ENCODE measurements at regions not wholly inside any gene's neighbourhood (a gene's known extent, or its start where the extent isn't known, plus 50 kb on each side); places are given as distances from the start of the nearest gene placed in this dataset.

DNA sequence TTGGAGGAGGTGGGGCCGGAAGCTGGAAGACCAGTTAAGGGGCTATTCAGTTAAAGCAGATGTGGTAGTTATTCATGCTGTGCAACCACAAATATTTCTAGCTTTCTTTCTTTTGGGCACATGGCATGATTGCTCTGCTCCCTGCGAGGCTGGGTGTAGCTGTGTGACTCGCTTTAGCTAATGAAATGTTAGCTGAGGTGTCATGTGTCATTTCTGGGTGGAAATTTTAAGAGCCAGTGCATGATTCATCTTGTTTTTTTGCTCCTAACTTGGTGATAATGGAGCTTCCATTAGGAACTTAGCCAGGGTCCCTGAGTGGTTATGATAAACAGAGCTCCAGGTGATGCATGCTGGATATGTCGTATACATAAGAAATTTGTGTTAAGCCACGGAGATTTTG, 300.6 kb downstream of the SATB1 start:
- H3K4me1 ChIP-seq (ENCODE audit: low read depth): no peaks in the 10 kb centered on the region
- DNase-seq (no peak), ATAC-seq (no peak)
- no peak overlapping the region for H3K4me3 ChIP-seq
- H3K9me3 ChIP-seq: no peaks in the 10 kb centered on the region
- TF ChIP-seq, protein P1, sequence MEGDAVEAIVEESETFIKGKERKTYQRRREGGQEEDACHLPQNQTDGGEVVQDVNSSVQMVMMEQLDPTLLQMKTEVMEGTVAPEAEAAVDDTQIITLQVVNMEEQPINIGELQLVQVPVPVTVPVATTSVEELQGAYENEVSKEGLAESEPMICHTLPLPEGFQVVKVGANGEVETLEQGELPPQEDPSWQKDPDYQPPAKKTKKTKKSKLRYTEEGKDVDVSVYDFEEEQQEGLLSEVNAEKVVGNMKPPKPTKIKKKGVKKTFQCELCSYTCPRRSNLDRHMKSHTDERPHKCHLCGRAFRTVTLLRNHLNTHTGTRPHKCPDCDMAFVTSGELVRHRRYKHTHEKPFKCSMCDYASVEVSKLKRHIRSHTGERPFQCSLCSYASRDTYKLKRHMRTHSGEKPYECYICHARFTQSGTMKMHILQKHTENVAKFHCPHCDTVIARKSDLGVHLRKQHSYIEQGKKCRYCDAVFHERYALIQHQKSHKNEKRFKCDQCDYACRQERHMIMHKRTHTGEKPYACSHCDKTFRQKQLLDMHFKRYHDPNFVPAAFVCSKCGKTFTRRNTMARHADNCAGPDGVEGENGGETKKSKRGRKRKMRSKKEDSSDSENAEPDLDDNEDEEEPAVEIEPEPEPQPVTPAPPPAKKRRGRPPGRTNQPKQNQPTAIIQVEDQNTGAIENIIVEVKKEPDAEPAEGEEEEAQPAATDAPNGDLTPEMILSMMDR (IDR thresholded peaks at IDR 0.05): no peak
- H3K36me3 ChIP-seq (ENCODE audit: low read depth): no peaks in the 10 kb centered on the region
- intact Hi-C loops (cut with DNase I, micrococcal nuclease): no loop called here

DNA sequence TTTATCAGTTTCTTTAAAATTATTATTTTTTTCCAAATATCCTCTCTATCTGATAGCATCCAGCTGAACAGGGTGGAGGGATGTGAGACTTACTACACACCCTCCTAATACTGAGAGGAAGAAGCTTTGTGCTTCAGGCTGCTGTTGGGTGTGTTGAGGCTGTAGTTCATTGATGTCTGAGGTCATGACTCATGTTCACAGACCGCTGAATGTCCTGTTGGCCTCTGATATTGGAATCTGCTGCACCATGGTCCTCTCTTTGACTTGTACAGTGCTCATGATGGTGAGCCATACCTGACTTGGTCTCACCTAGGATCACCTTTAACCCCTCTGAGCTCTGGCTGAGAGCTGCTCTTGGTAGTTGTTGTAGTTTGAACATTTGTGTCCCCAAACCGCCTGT, 302.9 kb downstream of the SATB1 start:
- H3K4me3 ChIP-seq: no peak overlapping the region
- ATAC-seq (no peak), DNase-seq (no peak)
- no peaks in the 10 kb centered on the region for H3K9me3 ChIP-seq
- H3K4me1 ChIP-seq (ENCODE audit: low read depth): no peaks in the 10 kb centered on the region
- intact Hi-C loops (cut with DNase I, micrococcal nuclease): no loop called here
- TF ChIP-seq, protein P1 (IDR thresholded peaks at IDR 0.05): no peak
- H3K36me3 ChIP-seq (ENCODE audit: low read depth): no peaks in the 10 kb centered on the region

DNA sequence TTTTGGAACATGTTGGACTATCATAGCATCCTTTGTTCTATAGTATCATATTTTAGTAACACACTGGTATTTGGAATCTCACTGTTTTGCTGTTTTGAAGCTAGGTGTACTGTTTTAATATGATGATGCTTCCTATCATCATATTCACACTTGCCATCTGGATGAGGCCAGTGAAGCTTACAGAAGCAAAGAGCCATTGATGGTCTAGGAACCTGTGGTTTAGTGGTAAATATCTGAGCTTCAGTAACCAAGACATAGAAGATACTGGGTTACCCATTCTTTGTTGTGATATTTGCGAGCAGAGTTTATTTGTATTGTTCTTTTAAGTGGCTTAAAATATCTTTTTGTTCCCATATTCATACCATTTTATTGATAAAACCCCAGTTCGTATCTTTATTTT, 304.1 kb downstream of the SATB1 start:
- intact Hi-C loops (cut with DNase I, micrococcal nuclease): no loop called here
- TF ChIP-seq, protein P1 (IDR thresholded peaks at IDR 0.05): no peak

DNA sequence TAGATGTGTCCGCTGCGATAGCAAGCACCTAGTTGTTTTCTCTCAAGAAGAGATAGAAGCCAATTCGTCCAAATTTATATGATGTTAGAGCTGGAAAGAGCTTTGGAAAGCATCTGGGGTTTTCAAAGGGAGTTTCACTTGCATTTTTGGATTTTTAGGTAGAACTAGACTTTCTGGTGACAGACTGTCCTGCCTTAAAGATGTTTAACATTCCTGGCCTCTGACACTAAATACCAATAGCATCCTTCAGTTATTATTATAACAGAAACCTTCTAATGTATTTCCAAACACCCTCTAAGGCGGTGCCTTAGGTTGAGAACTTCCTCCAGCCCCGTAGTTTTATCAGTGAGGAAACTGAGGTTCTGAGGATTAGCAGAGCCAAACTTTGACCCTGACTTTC, 305.3 kb downstream of the SATB1 start:
- Histone ChIP-seq H3K4me3 (no peak overlapping the region), H3K4me1 (ENCODE audit: low read depth) (no peaks in the 10 kb centered on the region), H3K9me3 (no peaks in the 10 kb centered on the region), H3K36me3 (ENCODE audit: low read depth) (no peaks in the 10 kb centered on the region)
- TF ChIP-seq, protein P1 (IDR thresholded peaks at IDR 0.05): no peak
- no peak for DNase-seq
- intact Hi-C loops (cut with DNase I, micrococcal nuclease): no loop called here
- no peak for ATAC-seq

More for the DNA sequence above, 304.1 kb downstream of the SATB1 start:
- ATAC-seq: no peak
- H3K9me3 ChIP-seq: no peaks in the 10 kb centered on the region
- no peaks in the 10 kb centered on the region for H3K36me3 ChIP-seq (ENCODE audit: low read depth)
- H3K4me1 ChIP-seq (ENCODE audit: low read depth): no peaks in the 10 kb centered on the region
- no peak overlapping the region for H3K4me3 ChIP-seq
- no peak for DNase-seq

DNA sequence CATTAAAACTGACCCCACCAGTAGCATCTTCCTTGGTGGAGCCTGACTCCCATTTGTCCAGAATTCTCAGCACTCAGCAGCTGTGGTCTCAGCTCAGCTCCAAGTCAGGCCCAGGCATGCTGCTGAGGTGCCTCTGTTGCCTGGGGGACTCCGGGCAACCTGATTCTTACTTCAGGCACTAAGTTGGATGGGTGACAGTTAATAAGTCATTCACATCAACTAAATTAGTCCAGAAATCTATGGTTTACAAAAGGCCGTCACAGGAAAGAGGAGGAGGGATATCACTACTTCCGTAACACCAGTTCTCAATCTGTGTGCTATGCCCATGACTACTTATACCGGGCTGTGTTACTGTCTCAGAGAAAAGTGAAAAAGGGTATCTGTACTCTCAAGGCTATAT, 310.2 kb downstream of the SATB1 start:
- no peak for ATAC-seq
- TF ChIP-seq, protein P1 (IDR thresholded peaks at IDR 0.05): no peak
- H3K9me3 ChIP-seq: no peaks in the 10 kb centered on the region
- intact Hi-C loops (cut with DNase I, micrococcal nuclease): no loop called here
- DNase-seq: no peak
- H3K4me3 ChIP-seq: no peak overlapping the region
- H3K4me1 ChIP-seq (ENCODE audit: low read depth): no peaks in the 10 kb centered on the region
- no peaks in the 10 kb centered on the region for H3K36me3 ChIP-seq (ENCODE audit: low read depth)

DNA sequence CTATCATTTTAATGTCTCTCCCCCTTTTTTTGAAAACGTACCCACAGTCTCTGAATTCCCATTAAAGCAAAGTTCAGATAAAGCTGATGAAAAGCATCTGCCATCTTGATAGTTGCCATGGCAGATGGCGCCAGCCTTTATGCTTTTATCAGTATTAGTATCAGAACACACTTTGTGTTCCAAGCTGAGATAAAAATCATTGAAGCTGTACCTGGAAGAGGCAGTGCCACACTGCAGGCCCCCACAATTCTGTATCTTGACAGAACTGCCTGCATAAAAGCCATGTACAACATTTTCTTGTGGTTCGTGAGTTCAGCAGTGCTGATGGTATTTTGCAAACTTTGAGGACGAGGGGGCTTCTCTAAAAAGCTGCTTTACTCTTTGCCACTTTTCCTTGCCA, 311.7 kb downstream of the SATB1 start:
- DNase-seq (no peak), ATAC-seq (no peak)
- TF ChIP-seq, protein P1 (IDR thresholded peaks at IDR 0.05): no peak
- H3K36me3 ChIP-seq (ENCODE audit: low read depth): no peaks in the 10 kb centered on the region
- H3K9me3 ChIP-seq: no peaks in the 10 kb centered on the region
- no peaks in the 10 kb centered on the region for H3K4me1 ChIP-seq (ENCODE audit: low read depth)
- intact Hi-C loops (cut with DNase I, micrococcal nuclease): no loop called here
- no peak overlapping the region for H3K4me3 ChIP-seq

Measured in mucosa of descending colon (tissue), 3 donors.